ENCODE measurements at regions not wholly inside any gene's neighbourhood (a gene's known extent, or its start where the extent isn't known, plus 50 kb on each side); places are given as distances from the start of the nearest gene placed in this dataset.

- TF ChIP-seq CEBPB (IDR thresholded peaks at IDR 0.05; ENCODE audit: low read depth, low read length) (no peak), MAZ (IDR thresholded peaks at IDR 0.05; ENCODE audit: borderline replicate concordance, low read depth, low read length) (no peak)
These were observed 115.0 kb upstream of the CIBAR2 start (continued) for GRCh38 chr16:85227084-85227945.

Measured in IMR-90 (cell line).